AG10803 (cell line): ENCODE measurements at regions not wholly inside any gene's neighbourhood (a gene's known extent, or its start where the extent isn't known, plus 50 kb on each side); places are given as distances from the start of the nearest gene placed in this dataset.
"Not testable (repeated sequence)": the region's sequence is repeated elsewhere in the genome, so short reads cannot be mapped to it uniquely, and the experiment has no call there.

Experiments used
- DNase-seq: peaks from one replicate; pipeline ENCODE4 v3.0.0; 2010; ENCODE audit warnings: low read depth
- H3K4me3 ChIP-seq: 2 replicates; pipeline ENCODE4 v1.5.1; 2011; ENCODE audit warnings: mild to moderate bottlenecking, low read length, control low read depth
- CTCF ChIP-seq: conservative IDR thresholded peaks from 2 replicates; pipeline ENCODE4 v1.5.1; 2011; ENCODE audit warnings: mild to moderate bottlenecking, low read length, control low read depth, inconsistent platforms

GRCh38 chr7:34222722-34223121, 317.4 kb downstream of the BMPER start:
- H3K4me3 ChIP-seq: no peak overlapping the region
- DNase-seq: no peak
- TF ChIP-seq CTCF: no peak

GRCh38 chr7:34224281-34224680, 318.9 kb downstream of the BMPER start:
- no peak for TF ChIP-seq CTCF
- no peak for DNase-seq
- H3K4me3 ChIP-seq: no peak overlapping the region

GRCh38 chr7:34225193-34225592, 319.9 kb downstream of the BMPER start:
- no peak for DNase-seq
- TF ChIP-seq CTCF: no peak
- H3K4me3 ChIP-seq: no peak overlapping the region

GRCh38 chr7:34227525-34227924, 322.2 kb downstream of the BMPER start:
- no peak for DNase-seq
- H3K4me3 ChIP-seq: no peak overlapping the region
- TF ChIP-seq CTCF: no peak

- DNase-seq, H3K4me3 ChIP-seq: not testable (repeated sequence)
Observed at GRCh38 chr7:34235101-34235500, 329.8 kb downstream of the BMPER start.

- H3K4me3 ChIP-seq: no peak overlapping the region
- no peak for DNase-seq
- TF ChIP-seq CTCF: no peak
Observed at GRCh38 chr7:34236057-34236456, 330.7 kb downstream of the BMPER start.

GRCh38 chr7:34236839-34237492, 331.6 kb downstream of the BMPER start:
- H3K4me3 ChIP-seq: no peak overlapping the region
- no peak for TF ChIP-seq CTCF
- no peak for DNase-seq

- DNase-seq: no peak
- no peak for TF ChIP-seq CTCF
- no peak overlapping the region for H3K4me3 ChIP-seq
Observed at GRCh38 chr7:34237493-34237849, 332.1 kb downstream of the BMPER start.
